ENCODE measurements at regions not wholly inside any gene's neighbourhood (a gene's known extent, or its start where the extent isn't known, plus 50 kb on each side); places are given as distances from the start of the nearest gene placed in this dataset.

DNA sequence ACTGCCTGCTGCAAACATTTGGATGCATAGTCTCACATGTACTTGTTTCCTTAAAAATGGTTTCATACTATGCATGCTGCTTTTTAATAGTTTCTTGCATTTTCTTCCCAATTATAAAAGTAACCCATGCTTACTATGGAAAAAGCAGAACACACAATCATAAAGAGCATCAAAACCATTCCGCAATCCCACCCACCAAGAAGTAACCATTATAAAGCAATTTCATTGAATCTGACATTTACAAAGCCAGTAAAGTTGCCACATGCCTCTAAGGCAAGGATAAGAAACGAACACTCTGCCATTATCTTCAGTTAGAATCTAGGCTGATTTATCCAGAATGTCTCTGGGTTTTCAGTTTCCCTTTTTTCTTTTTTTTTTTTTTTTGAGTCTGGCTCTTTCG, 92.7 kb upstream of the OSMR start:
- DNase-seq (ENCODE audit: low spot score): no peak

DNA sequence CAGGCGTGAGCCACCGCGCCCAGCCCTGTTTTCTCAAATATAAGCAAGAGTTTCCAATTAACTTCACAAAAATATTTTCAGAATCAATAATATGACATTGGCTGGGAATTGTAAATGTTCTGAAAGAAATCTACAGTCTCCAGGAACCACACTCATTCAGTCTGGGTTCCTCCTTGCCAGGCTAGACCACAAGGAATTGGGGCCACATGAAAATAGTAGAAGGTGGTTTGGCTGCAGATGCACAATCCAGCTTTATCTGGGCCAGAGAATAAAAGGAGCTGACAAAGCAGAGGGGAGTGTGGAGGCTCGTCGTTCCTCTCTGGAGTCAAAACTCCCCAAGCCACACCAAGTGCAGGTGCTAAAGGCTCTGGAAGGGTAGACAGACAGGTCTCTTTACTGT, 92.0 kb upstream of the OSMR start:
- no peak for DNase-seq (ENCODE audit: low spot score)

DNA sequence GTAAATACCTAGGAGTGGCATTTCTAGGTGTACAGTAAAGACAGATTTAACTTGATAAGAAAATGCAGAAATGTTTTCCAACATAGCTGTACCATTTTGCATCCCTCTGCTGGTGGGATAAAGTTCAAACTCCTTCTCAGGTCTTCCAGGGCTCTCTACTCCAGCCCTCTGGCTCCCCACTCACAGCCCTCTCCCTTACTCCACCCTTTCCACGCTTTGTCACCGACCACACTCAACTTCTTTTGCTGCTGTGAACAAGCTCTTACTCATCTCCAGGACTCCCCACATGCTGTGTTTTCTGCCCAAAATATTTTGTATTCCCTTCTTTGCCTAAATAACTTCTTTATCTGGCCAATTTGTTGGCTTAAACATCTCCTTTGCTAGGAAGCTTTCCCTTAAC, 90.6 kb upstream of the OSMR start:
- no peak for DNase-seq (ENCODE audit: low spot score)

GRCh38 chr5:38756068-38756467, 89.7 kb upstream of the OSMR start:
- DNase-seq (ENCODE audit: low spot score): no peak

GRCh38 chr5:38757451-38758245, 88.2 kb upstream of the OSMR start:
- no peak for DNase-seq (ENCODE audit: low spot score)

DNA sequence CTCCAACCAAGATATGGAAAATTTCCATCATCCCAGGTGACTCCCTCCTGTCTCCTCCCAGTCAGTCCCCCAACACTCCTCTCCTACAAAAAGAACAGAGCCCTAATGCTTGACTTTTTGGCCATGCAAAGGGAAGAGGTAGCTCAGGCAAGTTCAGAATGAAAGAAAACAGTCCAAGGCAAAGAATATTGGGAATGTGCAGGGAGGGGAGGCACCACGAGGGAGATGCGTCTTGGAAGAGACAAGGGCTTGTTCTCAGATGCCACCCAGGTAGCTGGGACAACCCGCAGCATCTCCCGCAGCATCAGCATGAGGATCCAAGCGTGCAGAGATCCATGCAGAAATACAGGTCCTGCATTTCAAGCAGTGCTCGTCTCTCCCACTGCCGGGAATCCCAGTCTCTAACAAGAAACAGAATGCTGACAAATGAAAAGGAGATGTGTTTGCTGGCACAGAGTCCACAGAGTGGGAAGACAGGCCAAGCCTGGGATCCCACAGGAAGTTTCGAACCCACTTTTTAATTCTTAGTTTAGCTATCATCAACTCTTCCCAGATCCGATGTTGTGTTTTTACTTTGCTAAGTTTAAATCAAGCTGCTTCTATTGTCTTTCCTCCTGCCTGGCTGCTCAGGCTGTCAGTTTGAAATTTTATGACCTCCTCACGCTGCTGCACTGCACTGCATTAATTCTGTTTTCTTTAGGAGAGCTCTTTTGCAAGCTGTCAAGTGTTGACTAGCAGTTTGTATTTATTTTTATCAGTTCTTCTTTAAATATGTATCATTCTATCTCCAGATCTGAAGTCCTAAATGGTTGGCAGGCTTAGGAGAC, 86.8 kb upstream of the OSMR start:
- DNase-seq (ENCODE audit: low spot score): no peak

- DNase-seq (ENCODE audit: low spot score): no peak
These were observed 80.8 kb upstream of the OSMR start for GRCh38 chr5:38764937-38765391.

DNA sequence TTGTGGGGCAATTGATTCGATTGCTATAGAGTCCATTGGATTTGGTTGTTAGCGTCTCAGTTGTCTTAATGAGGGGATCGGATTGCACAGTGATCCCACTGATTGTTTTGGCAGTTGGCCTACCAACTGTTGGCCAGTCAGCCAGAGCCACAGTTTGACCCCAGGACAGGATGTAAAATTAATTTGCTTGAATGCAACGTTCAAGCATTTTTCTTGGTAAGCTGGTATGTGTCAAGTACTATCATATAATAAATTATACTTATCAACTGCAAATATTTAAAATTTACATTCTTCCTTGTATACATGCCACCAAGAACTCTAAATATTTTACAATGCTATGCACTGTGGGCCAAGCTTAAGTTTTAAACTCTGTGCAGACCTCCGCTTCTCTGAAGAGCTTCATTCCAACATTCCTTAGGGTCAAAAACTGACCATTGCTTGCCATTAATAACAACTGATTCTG, 80.4 kb upstream of the OSMR start:
- no peak for DNase-seq (ENCODE audit: low spot score)

DNA sequence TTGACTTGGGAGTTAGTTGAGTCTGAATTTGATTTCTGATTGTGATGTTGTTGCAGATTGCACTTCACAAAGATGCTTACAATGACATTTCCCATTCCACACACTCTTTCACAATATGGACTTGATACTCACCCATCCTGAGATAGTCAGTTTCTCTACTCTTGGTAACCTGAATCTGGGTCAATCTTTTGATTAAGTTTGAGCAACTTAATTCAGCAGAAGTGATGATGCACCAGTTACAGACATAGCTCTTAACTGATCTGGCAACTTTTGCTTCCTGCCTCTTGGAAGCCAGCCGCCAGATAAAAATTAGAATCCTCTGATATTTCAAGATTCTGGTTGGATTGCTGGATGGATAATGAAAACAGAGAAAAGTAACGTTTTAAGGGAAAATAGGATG, 79.7 kb upstream of the OSMR start:
- DNase-seq (ENCODE audit: low spot score): no peak

DNA sequence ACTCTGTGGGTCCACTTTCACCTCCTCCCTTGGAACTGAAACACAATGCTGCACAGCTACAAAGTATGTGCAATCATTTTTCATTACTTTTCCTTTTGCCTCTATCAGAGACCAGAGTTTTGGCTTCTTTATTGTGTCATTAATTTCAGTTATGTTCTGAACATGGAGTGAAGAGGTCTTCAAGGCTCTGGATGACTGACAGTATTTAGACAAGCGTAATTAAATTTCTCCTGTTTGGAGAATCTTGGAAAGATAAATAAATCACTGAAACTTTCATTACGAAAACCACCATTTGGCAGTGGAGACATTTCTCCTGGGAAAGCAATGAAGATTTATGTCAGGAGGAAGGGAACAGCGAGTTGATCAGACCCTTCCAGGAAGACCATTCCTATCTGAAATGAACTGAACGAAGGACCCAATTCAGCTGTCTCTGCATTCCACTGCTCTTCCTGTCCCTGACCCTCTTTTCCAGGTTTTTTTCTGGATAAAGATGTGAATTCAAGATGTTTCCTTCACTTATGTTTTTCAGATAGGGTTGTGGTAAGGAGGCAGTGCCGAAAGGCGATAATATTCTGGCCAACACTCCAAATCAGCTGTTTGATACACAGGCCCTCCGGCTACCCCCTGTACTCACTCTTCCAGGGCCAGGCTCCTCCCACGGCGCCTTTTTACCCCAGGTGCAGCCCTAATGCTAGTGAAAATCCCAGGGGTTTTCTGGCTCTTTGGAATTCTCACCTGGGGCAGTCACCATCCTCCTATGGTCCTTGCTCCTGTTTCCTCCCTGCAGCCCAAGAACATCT, 77.2 kb upstream of the OSMR start:
- DNase-seq (ENCODE audit: low spot score): no peak

- DNase-seq (ENCODE audit: low spot score): no peak
These were observed 73.3 kb upstream of the OSMR start for GRCh38 chr5:38772471-38772870.

DNA sequence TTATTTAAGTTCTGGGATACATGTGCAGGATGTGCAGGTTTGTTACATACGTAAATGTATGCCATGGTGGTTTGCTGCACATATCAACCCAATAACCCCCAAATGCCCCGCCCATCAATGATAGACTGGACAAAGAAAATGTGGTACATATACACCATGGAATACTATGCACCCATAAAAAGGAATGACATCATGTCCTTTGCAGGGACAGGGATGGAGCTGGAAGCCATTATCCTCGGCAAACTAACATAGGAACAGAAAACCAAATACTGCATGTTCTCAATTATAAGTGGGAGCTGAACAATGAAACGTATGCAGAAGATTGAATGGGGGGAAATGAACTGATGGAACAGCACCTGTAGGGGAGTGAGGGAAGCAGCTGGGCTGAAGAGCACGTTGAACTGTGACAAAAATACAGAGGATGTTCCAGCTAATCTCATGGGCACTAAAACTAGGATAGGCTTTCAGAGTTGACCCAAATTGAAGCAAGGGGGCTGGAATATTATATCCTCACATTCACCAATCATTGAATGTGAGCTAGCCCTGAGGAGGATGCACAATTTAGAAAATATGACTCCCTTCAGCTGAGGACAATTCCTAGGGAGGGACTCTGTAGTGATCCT, 70.5 kb upstream of the OSMR start:
- DNase-seq (ENCODE audit: low spot score): no peak

DNA sequence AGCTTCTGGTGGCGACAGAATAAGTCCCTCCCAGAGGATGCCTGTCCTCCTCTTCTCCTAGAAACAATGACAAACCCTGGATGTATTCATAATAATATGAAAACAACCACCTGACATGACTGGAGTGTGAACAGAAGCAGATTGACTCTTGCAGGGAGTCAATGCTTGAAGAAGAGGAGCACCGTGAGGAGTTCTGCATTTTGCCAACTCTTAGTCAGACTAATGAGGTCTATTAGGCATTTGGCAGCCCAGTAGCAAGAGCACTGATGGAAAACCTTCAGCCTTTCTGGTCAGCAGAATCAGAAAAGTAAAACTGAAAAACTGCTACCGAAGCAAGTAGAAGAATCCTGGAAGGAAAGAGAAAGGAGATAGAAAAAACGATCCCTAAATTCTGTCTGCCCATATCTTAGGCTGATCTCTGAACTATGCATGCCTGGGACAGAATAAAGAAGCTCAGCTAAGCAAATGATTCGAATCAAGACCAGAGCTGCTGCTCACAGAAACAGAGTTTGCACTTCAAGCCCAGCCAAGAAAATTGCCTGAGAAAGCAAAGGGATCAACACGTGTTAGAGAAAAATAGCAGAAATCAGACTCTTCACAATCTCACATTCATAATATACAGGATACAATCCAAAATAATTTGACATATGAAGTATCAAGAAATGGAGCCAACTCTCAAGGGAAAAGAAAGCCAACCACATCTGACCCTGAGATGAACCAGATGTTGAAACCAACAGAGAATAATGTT, 69.5 kb upstream of the OSMR start:
- DNase-seq (ENCODE audit: low spot score): no peak

DNA sequence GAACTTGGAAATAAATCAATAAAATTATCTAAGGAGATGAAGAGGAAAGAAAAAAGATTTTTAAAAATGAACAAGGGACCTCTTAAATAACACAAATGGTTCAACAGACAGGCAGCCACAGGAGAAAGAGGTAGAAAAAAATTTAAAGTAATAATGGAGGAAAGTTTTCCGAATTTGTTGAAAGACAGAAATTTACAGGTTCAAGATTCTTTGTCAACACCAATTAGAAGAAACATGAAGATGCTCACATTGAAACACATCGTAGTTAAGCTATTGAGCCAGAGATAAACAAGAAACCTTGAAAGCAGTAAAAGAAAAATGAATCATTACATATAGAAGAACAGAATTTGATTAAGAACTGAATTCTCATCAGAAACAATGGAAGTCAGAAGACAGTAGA, 68.7 kb upstream of the OSMR start:
- no peak for DNase-seq (ENCODE audit: low spot score)

- no peak for DNase-seq (ENCODE audit: low spot score)
These were observed 65.5 kb upstream of the OSMR start for GRCh38 chr5:38780316-38780715.

GRCh38 chr5:38780945-38781344, 64.9 kb upstream of the OSMR start:
- DNase-seq (ENCODE audit: low spot score): no peak

DNA sequence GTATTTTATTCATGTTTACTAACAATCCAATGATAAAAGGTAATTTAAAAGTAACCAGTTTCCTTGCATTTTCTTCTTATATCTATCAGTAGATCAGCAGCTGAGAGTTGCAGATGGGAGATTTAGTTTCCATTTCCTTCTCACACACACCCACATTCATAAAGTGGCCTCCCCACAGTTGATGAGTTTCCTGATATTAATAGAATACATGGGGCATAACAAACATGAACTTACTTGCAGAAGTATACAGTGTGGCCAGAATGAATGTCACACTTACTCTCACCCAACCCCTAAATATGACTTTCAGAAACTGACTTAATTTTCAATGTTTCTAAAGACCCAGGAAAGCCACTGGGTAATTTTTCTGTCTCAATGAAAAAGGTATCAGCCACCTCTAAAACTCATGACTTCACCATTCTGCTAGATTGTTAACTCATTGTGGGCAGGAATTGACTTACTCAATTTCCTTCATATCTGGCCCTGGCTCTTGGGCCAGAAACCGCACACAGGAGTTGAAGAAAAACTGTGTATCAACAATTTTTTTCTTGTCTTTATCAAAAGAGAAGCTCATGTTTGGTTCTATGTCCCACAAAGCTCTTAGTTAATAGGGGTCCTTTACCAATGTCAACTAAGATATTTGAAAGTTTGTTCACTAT, 63.5 kb upstream of the OSMR start:
- DNase-seq (ENCODE audit: low spot score): no peak

DNA sequence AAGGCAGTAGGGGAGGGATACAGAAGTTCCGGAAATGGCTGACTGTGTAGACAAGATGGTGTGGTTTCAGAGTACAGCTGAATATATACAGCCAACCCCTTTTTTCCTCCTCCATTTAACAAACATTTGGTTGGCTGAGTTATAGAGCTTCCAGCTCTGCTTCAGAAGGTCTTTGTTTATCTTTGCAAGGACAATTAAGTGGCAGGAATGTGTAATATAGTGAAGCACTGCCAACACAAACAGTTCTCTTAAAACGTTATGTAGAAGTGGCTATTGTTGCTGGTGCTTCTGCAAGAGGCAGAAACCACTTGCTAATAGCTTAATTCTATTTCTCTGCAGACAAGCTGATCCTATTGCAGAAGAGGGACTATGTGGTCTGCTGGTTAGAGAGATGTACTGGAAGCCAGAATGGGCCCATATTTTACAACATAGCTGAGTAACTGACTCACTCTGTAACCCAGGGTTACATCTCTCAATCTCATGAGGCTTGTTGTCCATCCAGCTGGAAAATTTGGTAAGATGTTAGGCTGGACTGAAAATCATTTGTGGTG, 62.7 kb upstream of the OSMR start:
- DNase-seq (ENCODE audit: low spot score): no peak

DNA sequence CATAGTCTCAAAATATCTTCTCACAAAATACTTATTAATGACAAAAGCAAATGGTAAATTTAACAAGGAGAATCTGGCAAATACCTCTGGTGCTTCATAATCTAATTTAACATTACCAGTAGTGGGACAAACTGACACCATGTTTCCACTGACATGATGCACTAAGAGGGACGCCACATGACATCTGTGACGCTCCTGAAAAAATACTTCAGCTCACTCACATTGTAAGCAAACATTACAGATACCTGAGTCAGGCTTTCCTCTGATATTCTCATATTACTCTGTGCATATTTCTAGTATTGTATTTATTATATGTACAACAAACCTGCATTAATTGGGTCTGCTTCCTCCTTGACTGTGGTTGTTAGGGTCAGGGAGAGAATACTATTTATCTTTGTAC, 56.7 kb upstream of the OSMR start:
- DNase-seq (ENCODE audit: low spot score): no peak

DNA sequence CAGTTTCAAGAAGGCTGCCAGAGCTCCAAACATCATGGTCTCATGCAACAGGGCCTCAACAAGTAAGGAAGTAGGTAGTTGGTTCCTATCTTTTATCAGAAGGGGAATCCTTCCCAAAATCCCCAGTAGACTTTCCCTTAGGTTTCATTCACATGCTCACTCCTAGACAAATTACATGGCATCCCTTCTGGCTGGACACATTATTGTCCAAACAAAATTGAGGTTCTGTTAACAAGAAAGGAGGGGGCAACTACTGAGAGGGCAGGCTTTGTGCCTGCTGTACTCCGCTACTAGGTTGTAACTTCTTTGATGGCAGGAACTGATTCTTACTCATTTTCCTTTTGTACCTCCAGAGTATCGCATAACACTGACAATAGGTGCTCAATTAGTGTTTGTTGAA, 56.0 kb upstream of the OSMR start:
- DNase-seq (ENCODE audit: low spot score): no peak

GRCh38 chr5:38790268-38790667, 55.5 kb upstream of the OSMR start:
- DNase-seq (ENCODE audit: low spot score): no peak
